GM21367 (cell line): ENCODE measurements at regions not wholly inside any gene's neighbourhood (a gene's known extent, or its start where the extent isn't known, plus 50 kb on each side); places are given as distances from the start of the nearest gene placed in this dataset.
"Not testable (repeated sequence)": the region's sequence is repeated elsewhere in the genome, so short reads cannot be mapped to it uniquely, and the experiment has no call there.

Experiments used
- ATAC-seq: cut with Tn5 transposase; IDR thresholded peaks from one replicate; pipeline ENCODE4 v1.9.1; 2021; ENCODE audit not compliant: unreplicated experiment

- no peak for ATAC-seq
Measured at GRCh38 chr11:115606498-115607220, 102.4 kb upstream of the CADM1 start.

- no peak for ATAC-seq
Measured at GRCh38 chr11:115605871-115606497, 101.8 kb upstream of the CADM1 start.

- ATAC-seq, result not testable (repeated sequence)
Measured at GRCh38 chr11:115605397-115605796, 101.2 kb upstream of the CADM1 start.

GRCh38 chr11:115599125-115599524, 94.9 kb upstream of the CADM1 start:
- ATAC-seq, result no peak

GRCh38 chr11:115598257-115598901, 94.2 kb upstream of the CADM1 start:
- no peak for ATAC-seq

GRCh38 chr11:115591380-115591779, 87.2 kb upstream of the CADM1 start:
- no peak for ATAC-seq

- no peak for ATAC-seq
Measured at GRCh38 chr11:115590254-115590653, 86.0 kb upstream of the CADM1 start.

GRCh38 chr11:115587718-115588342, 83.6 kb upstream of the CADM1 start:
- ATAC-seq, result no peak

GRCh38 chr11:115585361-115586024, 81.3 kb upstream of the CADM1 start:
- no peak for ATAC-seq

- ATAC-seq, result no peak
Measured at GRCh38 chr11:115581871-115582639, 77.8 kb upstream of the CADM1 start.

- ATAC-seq, result no peak
Measured at GRCh38 chr11:115580927-115581680, 76.9 kb upstream of the CADM1 start.

- ATAC-seq, result no peak
Measured at GRCh38 chr11:115580416-115580815, 76.2 kb upstream of the CADM1 start.

GRCh38 chr11:115579181-115579825, 75.1 kb upstream of the CADM1 start:
- ATAC-seq, result no peak

GRCh38 chr11:115578275-115578674, 74.1 kb upstream of the CADM1 start:
- no peak for ATAC-seq

- no peak for ATAC-seq
Measured at GRCh38 chr11:115577701-115578100, 73.5 kb upstream of the CADM1 start.

- ATAC-seq, result no peak
Measured at GRCh38 chr11:115576606-115577380, 72.6 kb upstream of the CADM1 start.

- no peak for ATAC-seq
Measured at GRCh38 chr11:115572551-115572950, 68.3 kb upstream of the CADM1 start.

- ATAC-seq, result no peak
Measured at GRCh38 chr11:115566180-115566764, 62.1 kb upstream of the CADM1 start.
